Sigmoid colon (tissue), 6 donors: ENCODE measurements at regions not wholly inside any gene's neighbourhood (a gene's known extent, or its start where the extent isn't known, plus 50 kb on each side); places are given as distances from the start of the nearest gene placed in this dataset.

Source experiments
- DNase-seq: peaks from one replicate; pipeline ENCODE4 v3.0.0-alpha.2; 2019
- H3K27ac ChIP-seq, 4 donors: fragments of 200-600 bp; sonication (generic); one replicate each; pipeline ENCODE4 v1.5.1; 2016 to 2019; ENCODE audit warnings: mild to moderate bottlenecking in 1 of 4
- H3K27me3 ChIP-seq, 3 donors: fragments of 200-600 bp; sonication (generic); one replicate each; pipeline ENCODE4 v1.5.1; 2019; ENCODE audit warnings: mild to moderate bottlenecking in 1 of 3
- H3K36me3 ChIP-seq, 4 donors: fragments of 200-600 bp; sonication (generic); one replicate each; pipeline ENCODE4 v1.5.1; 2016 to 2019
- H3K4me1 ChIP-seq, 4 donors: fragments of 200-600 bp; sonication (generic); one replicate each; pipeline ENCODE4 v1.5.1; 2017 to 2019
- H3K4me3 ChIP-seq, 4 donors: fragments of 200-600 bp; sonication (generic); one replicate each; pipeline ENCODE4 v1.5.1; 2017 to 2019; ENCODE audit warnings: mild to moderate bottlenecking in 2 of 4, moderate library complexity in 1 of 4
- H3K9me3 ChIP-seq, 4 donors: fragments of 200-600 bp in 3 of 4; sonication (generic) in 3 of 4; one replicate each; pipeline versions ENCODE4 v1.5.1 to v1.6.1; 2013 to 2019
- CTCF ChIP-seq, 4 experiments: fragments of 450-650 bp in 3 of 4; fragments of 200-600 bp in 1 of 4; IDR thresholded peaks; one replicate each; pipeline ENCODE4 v1.5.1; 2016 to 2019; ENCODE audit warnings: antibody characterized with exemption in 4 of 4, mild to moderate bottlenecking in 3 of 4, moderate library complexity in 2 of 4
- EP300 ChIP-seq, 4 donors: sonication (generic); formaldehyde crosslinking; IDR thresholded peaks; one replicate each; pipeline ENCODE4 v1.6.1; 2017; ENCODE audit warnings: antibody characterized with exemption in 4 of 4
- POLR2A ChIP-seq, 2 donors: fragments of 450-650 bp; IDR thresholded peaks; one replicate each; pipeline ENCODE4 v1.6.1; 2016; ENCODE audit warnings: antibody characterized with exemption in 2 of 2, mild to moderate bottlenecking in 2 of 2, moderate library complexity in 2 of 2
- POLR2AphosphoS5 ChIP-seq, 4 donors: sonication (generic); formaldehyde crosslinking; IDR thresholded peaks; one replicate each; pipeline ENCODE4 v1.6.1; 2017; ENCODE audit warnings: antibody characterized with exemption in 4 of 4
- whole genome bisulfite sequencing, 2 donors: extraction: QIAGEN DNeasy Blood & Tissue Kit; methylation state at CpG; one replicate each; pipeline ENCODE4 v1.1.7; 2013; 5-methylcytosine and 5-hydroxymethylcytosine counted together
- intact Hi-C: fragments of 100-400 bp; cut with DNase I; formaldehyde crosslinking; loops from one replicate; pipeline ENCODE4 v1.15.1; 2023
- donor health status: healthy with polysubstance abuse.
- donor health status: healthy.

GRCh38 chr21:43334214-43334958 lies 92.5 kb downstream of the SIK1 start:
- 87 to 91% methylated on average over 16 of the region's 16 CpGs for WGBS, 2 donors
- Histone ChIP-seq H3K27ac (no peak overlapping the region), H3K36me3 (no peaks in the 10 kb centered on the region)

GRCh38 chr21:43333298-43334062 lies 93.5 kb downstream of the SIK1 start:
- TF ChIP-seq EP300 (IDR thresholded peaks at IDR 0.05) (peak in 2 of 4 donors; percentile 10 to 31), POLR2A (IDR thresholded peaks at IDR 0.05) (no peak), CTCF (IDR thresholded peaks at IDR 0.05) (no peak), POLR2AphosphoS5 (IDR thresholded peaks at IDR 0.05) (peak in 1 of 4 donors; percentile 64)
- H3K4me1 ChIP-seq = peaks cover 0 to 22% (median 21%) of the 10 kb centered on the region in 4 donors
- H3K36me3 ChIP-seq = no peaks in the 10 kb centered on the region
- peak overlapping the region in 3 of 4 donors; percentile 23 to 59 (median 58) for H3K27ac ChIP-seq
- H3K4me3 ChIP-seq = peak overlapping the region in 2 of 4 donors; percentile 7 to 25
- WGBS, 2 donors = 39 to 44% methylated on average over 35 of the region's 35 CpGs
- no peak for DNase-seq
- H3K27me3 ChIP-seq = no peaks in the 10 kb centered on the region
- no peaks in the 10 kb centered on the region for H3K9me3 ChIP-seq
- intact Hi-C loops = no loop called here

More at GRCh38 chr21:43334214-43334958, 92.5 kb downstream of the SIK1 start:
- Histone ChIP-seq H3K9me3 (no peaks in the 10 kb centered on the region), H3K4me3 (no peak overlapping the region), H3K27me3 (no peaks in the 10 kb centered on the region), H3K4me1 (peaks cover 0 to 22% (median 21%) of the 10 kb centered on the region in 4 donors)
- TF ChIP-seq POLR2AphosphoS5 (IDR thresholded peaks at IDR 0.05) = no peak
- no peak for TF ChIP-seq EP300 (IDR thresholded peaks at IDR 0.05)
- no peak for TF ChIP-seq POLR2A (IDR thresholded peaks at IDR 0.05)
- TF ChIP-seq CTCF (IDR thresholded peaks at IDR 0.05) = no peak
- intact Hi-C loops = no loop called here
- no peak for DNase-seq

- TF ChIP-seq POLR2AphosphoS5 (IDR thresholded peaks at IDR 0.05) (no peak), EP300 (IDR thresholded peaks at IDR 0.05) (peak in 1 of 4 donors; percentile 33), CTCF (IDR thresholded peaks at IDR 0.05) (no peak), POLR2A (IDR thresholded peaks at IDR 0.05) (no peak)
- Histone ChIP-seq H3K4me1 (peaks cover 0 to 22% (median 21%) of the 10 kb centered on the region in 4 donors), H3K9me3 (no peaks in the 10 kb centered on the region), H3K4me3 (peak overlapping the region in 2 of 4 donors; percentile 7 to 25), H3K36me3 (no peaks in the 10 kb centered on the region), H3K27me3 (no peaks in the 10 kb centered on the region), H3K27ac (peak overlapping the region in 3 of 4 donors; percentile 23 to 59 (median 58))
- intact Hi-C loops = no loop called here
- no peak for DNase-seq
- WGBS, 2 donors = 35 to 43% methylated on average over 16 of the region's 16 CpGs
These were observed 94.1 kb downstream of the SIK1 start for GRCh38 chr21:43332861-43333297.

GRCh38 chr21:43331962-43332828 lies 94.7 kb downstream of the SIK1 start:
- no peak overlapping the region for H3K4me3 ChIP-seq
- DNase-seq = no peak
- peaks cover 0 to 22% (median 21%) of the 10 kb centered on the region in 4 donors for H3K4me1 ChIP-seq
- H3K36me3 ChIP-seq = no peaks in the 10 kb centered on the region
- intact Hi-C loops = no loop called here
- H3K27ac ChIP-seq = peak overlapping the region in 1 of 4 donors; percentile 1
- no peak for TF ChIP-seq POLR2A (IDR thresholded peaks at IDR 0.05)
- peak in 1 of 4 donors; percentile 45 for TF ChIP-seq EP300 (IDR thresholded peaks at IDR 0.05)
- TF ChIP-seq CTCF (IDR thresholded peaks at IDR 0.05) = no peak
- TF ChIP-seq POLR2AphosphoS5 (IDR thresholded peaks at IDR 0.05) = peak in 1 of 4 donors; percentile 41
- WGBS, 2 donors = 47 to 74% methylated on average over 22 of the region's 22 CpGs
- H3K9me3 ChIP-seq = no peaks in the 10 kb centered on the region
- no peaks in the 10 kb centered on the region for H3K27me3 ChIP-seq
